Nephron progenitor cell (in vitro differentiated cells): ENCODE measurements at regions not wholly inside any gene's neighbourhood (a gene's known extent, or its start where the extent isn't known, plus 50 kb on each side); places are given as distances from the start of the nearest gene placed in this dataset.

Experiments used
- DNase-seq: peaks from one replicate; pipeline ENCODE4 v3.0.0; 2021
- H3K27ac Mint-ChIP-seq: 2 replicates; pipeline ENCODE4 v1.8.0; 2021; ENCODE audit warnings: mild to moderate bottlenecking, moderate library complexity, mixed read lengths
- H3K27me3 Mint-ChIP-seq: 2 replicates; pipeline ENCODE4 v1.8.0; 2021; ENCODE audit warnings: mild to moderate bottlenecking, low read depth, mixed read lengths; ENCODE audit not compliant: poor library complexity
- H3K36me3 Mint-ChIP-seq: 2 replicates; pipeline ENCODE4 v1.8.0; 2021; ENCODE audit warnings: low read depth, mixed read lengths
- H3K4me1 Mint-ChIP-seq: 2 replicates; pipeline ENCODE4 v1.8.0; 2021; ENCODE audit warnings: mixed read lengths
- H3K4me3 Mint-ChIP-seq: 2 replicates; pipeline ENCODE4 v1.8.0; 2021; ENCODE audit warnings: mild to moderate bottlenecking, moderate library complexity, mixed read lengths
- H3K9me3 Mint-ChIP-seq: 2 replicates; pipeline ENCODE4 v1.8.0; 2021; ENCODE audit warnings: mild to moderate bottlenecking, moderate library complexity, mixed read lengths
- CTCF ChIP-seq: fragments of 200-600 bp; sonication (generic); IDR thresholded peaks from 2 replicates; pipeline ENCODE4 v1.5.0; 2021; ENCODE audit warnings: antibody characterized with exemption

DNA sequence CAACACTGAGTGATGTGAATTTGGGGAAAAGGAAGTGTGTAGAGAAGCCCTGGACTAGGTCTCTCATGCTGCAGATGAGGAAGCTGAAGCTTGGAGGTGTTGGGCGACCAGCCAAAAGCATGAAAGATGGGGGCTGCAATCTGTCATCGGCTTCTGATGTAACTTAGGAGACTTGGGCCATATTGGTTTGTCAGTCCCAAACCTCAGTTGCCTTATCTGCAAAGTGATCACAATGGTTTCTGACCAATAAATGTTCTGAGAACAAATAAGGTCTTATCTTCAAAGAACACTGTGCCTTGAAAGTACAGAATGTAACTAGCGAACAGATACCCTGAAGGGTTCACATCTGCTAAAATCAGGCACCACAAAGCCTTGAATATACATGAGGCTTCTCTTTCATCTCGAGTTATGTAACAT lies 198.4 kb upstream of the NR3C1 start:
- no peaks in the 10 kb centered on the region for H3K27me3 Mint-ChIP-seq
- no peak for TF ChIP-seq CTCF
- H3K4me1 Mint-ChIP-seq = no peaks in the 10 kb centered on the region
- no peaks in the 10 kb centered on the region for H3K36me3 Mint-ChIP-seq
- H3K27ac Mint-ChIP-seq = no peak overlapping the region
- no peak for DNase-seq
- no peaks in the 10 kb centered on the region for H3K9me3 Mint-ChIP-seq
- H3K4me3 Mint-ChIP-seq = no peak overlapping the region

DNA sequence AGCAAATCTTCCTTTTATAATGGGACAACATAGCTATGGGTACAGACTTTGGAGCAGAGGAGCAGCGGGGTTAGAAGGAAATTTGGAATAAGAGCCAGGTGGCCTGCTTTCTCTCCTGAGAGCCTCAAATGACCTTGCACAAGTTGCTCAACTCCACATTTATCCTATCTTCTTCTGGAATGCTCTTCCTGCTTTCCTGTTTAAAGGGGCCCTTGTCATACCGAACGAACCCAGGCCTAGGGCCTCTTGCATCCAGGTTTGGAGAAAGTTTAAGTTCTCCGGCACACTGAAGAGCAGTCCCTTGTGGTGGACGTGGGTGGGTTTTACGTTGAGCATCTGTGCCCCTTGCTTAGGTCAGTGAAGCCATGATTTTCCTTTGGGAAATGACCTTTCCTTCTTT lies 197.9 kb upstream of the NR3C1 start:
- no peaks in the 10 kb centered on the region for H3K4me1 Mint-ChIP-seq
- TF ChIP-seq CTCF = no peak
- H3K27ac Mint-ChIP-seq = no peak overlapping the region
- H3K9me3 Mint-ChIP-seq = no peaks in the 10 kb centered on the region
- no peak overlapping the region for H3K4me3 Mint-ChIP-seq
- no peaks in the 10 kb centered on the region for H3K27me3 Mint-ChIP-seq
- H3K36me3 Mint-ChIP-seq = no peaks in the 10 kb centered on the region
- no peak for DNase-seq

DNA sequence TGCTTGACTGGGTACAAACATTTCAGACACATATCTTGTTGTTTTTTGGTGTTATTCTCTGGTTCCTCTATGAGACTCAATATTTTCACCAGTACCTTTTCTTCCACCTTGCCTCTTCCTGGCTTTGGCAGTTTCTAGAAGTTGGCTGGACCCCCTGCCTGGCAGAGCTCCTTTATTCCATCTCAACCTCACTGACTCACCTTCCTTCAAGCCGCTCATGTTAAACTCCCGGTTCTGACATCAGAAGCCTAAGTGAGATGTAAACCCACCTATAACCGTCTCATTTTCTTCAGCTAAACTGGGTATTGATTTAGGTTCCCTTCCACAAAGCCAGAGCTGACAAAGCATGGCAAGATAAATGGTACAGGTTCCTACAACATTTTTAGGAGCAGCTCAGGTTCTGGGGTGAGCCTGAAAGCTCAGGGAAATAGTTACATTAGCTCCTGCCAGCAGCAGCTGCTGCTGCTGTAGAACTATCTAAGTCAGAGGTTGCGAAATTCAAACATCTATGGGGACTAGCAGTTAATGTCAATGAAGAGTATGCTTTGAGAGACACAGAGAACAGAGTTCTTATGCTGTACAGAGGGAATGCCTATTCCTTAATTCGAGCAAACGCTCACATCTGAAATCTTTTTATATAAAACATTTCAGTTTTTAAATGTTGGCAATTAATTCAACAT lies 197.1 kb upstream of the NR3C1 start:
- DNase-seq = no peak
- H3K27me3 Mint-ChIP-seq = no peaks in the 10 kb centered on the region
- no peaks in the 10 kb centered on the region for H3K4me1 Mint-ChIP-seq
- H3K36me3 Mint-ChIP-seq = no peaks in the 10 kb centered on the region
- H3K27ac Mint-ChIP-seq = no peak overlapping the region
- no peaks in the 10 kb centered on the region for H3K9me3 Mint-ChIP-seq
- no peak overlapping the region for H3K4me3 Mint-ChIP-seq
- no peak for TF ChIP-seq CTCF

GRCh38 chr5:143599474-143599873 lies 196.0 kb upstream of the NR3C1 start:
- Mint-ChIP-seq H3K4me1 (peaks cover 7% of the 10 kb centered on the region), H3K4me3 (no peak overlapping the region), H3K27me3 (no peaks in the 10 kb centered on the region), H3K27ac (no peak overlapping the region), H3K36me3 (no peaks in the 10 kb centered on the region), H3K9me3 (no peaks in the 10 kb centered on the region)
- no peak for DNase-seq
- no peak for TF ChIP-seq CTCF

GRCh38 chr5:143596824-143597223 lies 193.3 kb upstream of the NR3C1 start:
- no peaks in the 10 kb centered on the region for H3K9me3 Mint-ChIP-seq
- no peak overlapping the region for H3K27ac Mint-ChIP-seq
- H3K4me3 Mint-ChIP-seq = no peak overlapping the region
- H3K36me3 Mint-ChIP-seq = no peaks in the 10 kb centered on the region
- peaks cover 7% of the 10 kb centered on the region for H3K4me1 Mint-ChIP-seq
- DNase-seq = no peak
- no peaks in the 10 kb centered on the region for H3K27me3 Mint-ChIP-seq
- no peak for TF ChIP-seq CTCF
